ENCODE measurements at regions not wholly inside any gene's neighbourhood (a gene's known extent, or its start where the extent isn't known, plus 50 kb on each side); places are given as distances from the start of the nearest gene placed in this dataset.

- TF ChIP-seq RBBP5 (IDR thresholded peaks at IDR 0.05; ENCODE audit: borderline replicate concordance, low read depth, low read length) (no peak), BCL11A (IDR thresholded peaks at IDR 0.05; ENCODE audit: low read depth in 2 of 2, low read length in 2 of 2) (no peak), POLR2A (IDR thresholded peaks at IDR 0.05; ENCODE audit: control extremely low read depth in 1 of 2, low read depth in 2 of 2, low read length in 2 of 2) (no peak), POU5F1 (IDR thresholded peaks at IDR 0.05; ENCODE audit: low read depth, low read length) (no peak), EP300 (IDR thresholded peaks at IDR 0.05; ENCODE audit: borderline replicate concordance in 1 of 2, low read depth in 2 of 2, low read length in 2 of 2) (no peak), RAD21 (IDR thresholded peaks at IDR 0.05 in 1 of 2, conservative IDR thresholded peaks at IDR 0.05 in 1 of 2; ENCODE audit: low read depth in 2 of 2, low read length in 2 of 2) (no peak), GABPA (IDR thresholded peaks at IDR 0.05; ENCODE audit: borderline replicate concordance, insufficient read depth, low read length) (no peak), EZH2 (IDR thresholded peaks at IDR 0.05; ENCODE audit: low read depth, low read length, severe bottlenecking) (no peak), CTCF (IDR thresholded peaks at IDR 0.05; ENCODE audit: control extremely low read depth in 1 of 3, insufficient read depth in 1 of 3, low read depth in 1 of 3, low read length in 3 of 3) (no peak), TAF1 (IDR thresholded peaks at IDR 0.05; ENCODE audit: low read depth, low read length) (no peak), YY1 (IDR thresholded peaks at IDR 0.05; ENCODE audit: low read depth, low read length) (no peak)
Observed at GRCh38 chr6:92496527-92496926, 922.8 kb downstream of the EPHA7 start.

All from H1 (cell line).